ENCODE measurements at regions not wholly inside any gene's neighbourhood (a gene's known extent, or its start where the extent isn't known, plus 50 kb on each side); places are given as distances from the start of the nearest gene placed in this dataset.
"Not testable (repeated sequence)": the region's sequence is repeated elsewhere in the genome, so short reads cannot be mapped to it uniquely, and the experiment has no call there.

GRCh38 chr2:142562900-142563299 lies 314.6 kb upstream of the KYNU start:
- no peak for DNase-seq

DNA sequence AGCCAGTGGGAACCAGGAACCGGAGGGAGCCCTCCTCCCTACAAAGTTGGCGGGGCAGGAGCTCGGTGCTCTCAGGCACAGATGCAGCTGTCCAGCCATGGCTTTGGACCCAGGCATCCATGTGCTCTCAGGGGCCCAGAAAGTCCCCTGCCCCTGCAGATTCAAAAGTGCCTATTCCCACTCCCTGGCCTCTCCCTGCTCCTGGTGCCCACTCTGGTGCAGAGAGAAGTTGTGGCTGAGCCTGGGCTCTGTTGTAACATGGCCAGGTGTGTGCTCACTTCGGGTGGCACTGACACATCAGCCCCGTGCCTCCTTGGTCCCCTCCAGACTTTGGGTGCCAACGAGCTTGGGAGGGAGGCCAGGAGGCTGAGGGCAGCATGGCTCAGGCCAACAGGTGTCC lies 315.8 kb upstream of the KYNU start:
- DNase-seq = no peak

DNA sequence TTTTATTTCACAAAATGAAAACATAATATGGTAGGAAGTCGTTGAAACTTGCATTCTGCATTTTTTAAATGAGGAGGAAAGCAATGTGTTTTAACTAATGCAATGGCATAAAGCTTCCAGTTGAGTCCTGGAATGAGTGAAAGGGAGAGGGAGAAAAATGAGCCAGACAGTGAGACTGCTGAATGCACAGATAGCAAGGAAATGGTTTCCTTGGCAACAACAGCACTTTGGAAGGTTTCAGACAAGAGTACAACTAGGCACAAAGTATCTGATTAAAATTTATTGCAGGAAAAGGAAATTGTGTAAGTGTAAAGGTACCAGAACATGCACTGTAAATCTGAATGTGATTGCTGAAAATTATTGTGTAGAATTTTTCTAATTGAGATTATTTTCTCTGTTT lies 320.1 kb upstream of the KYNU start:
- no peak for DNase-seq

- not testable (repeated sequence) for DNase-seq
Observed at GRCh38 chr2:142545999-142546398, 331.5 kb upstream of the KYNU start.

DNA sequence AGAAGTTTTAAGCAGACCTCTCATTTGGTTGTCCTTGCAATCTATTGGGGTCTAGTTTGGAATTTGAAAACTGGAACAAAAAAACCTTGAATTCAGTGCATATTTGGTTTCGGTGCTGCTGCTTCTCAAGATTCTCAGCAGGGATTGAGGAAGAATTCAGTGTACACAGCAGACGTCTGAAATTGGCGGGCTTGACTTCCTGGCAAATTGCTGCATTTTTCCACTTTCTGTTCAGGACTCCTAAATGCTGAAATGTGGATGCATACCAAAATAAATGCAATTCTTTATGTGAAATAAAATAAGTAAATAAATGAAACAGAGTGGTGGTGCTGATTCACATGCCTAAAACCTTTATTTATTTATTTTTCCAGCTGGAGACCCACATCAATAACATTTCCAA lies 332.4 kb upstream of the KYNU start:
- DNase-seq = no peak

DNA sequence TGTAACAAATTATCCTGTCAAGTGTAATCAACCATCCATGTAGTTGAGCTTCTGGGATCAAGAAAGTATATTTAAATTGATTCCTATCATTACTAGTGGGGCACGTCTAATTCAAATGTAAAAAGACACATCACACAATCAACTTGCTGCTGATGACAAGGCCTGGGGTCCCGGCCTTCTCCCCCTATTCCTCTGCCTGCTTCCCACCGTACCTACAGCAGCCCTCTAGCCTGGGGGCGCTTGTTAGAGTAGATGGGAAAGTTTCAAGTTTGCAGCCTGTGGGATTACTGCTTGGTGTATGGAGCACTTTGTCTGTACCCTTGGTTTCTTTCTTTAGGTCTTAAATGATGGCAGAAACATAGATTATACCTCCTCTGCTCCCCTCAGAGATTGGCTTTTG lies 333.3 kb upstream of the KYNU start:
- DNase-seq = no peak

GRCh38 chr2:142542431-142542910 lies 335.0 kb upstream of the KYNU start:
- DNase-seq = no peak

DNA sequence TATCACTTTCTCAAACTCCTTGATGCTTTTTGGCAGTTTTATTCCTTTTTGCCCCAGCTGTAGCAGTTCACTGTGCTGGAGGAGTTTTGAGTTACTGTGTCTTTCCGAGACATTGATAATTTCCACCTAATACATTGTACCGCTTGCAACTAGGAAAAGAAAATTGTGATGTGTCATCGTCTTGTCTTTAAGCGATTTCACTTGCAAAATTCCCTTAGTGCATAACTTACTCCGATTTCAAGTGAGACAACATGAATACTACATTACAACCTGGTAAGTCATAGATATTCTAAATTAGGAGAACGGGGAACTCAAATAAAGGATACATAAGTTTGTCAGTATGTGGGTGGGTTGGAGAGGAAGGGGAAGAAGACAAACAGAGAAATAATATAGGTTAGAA lies 340.5 kb upstream of the KYNU start:
- no peak for DNase-seq

GRCh38 chr2:142536492-142536891 lies 341.0 kb upstream of the KYNU start:
- DNase-seq = no peak

DNA sequence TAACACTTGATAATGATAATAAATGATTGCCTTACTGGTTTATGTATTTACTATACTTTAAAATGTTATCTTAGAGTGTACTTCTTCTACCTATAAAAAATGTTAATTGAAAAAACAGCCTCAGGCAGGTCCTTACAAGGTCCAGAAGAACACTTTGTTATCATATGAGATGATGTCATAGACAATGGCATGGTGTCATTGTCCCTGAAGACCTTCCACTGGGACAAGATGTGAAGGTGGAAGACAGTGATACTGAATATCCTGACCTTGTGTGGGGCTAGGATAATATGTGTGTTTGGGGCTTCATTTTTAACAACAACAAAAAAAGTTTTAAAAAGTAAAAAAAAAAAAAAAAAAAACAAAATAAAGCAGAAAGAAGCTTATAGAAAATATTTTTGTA lies 342.2 kb upstream of the KYNU start:
- no peak for DNase-seq

GRCh38 chr2:142533177-142533576 lies 344.3 kb upstream of the KYNU start:
- no peak for DNase-seq

- no peak for DNase-seq
Observed at GRCh38 chr2:142531377-142531776, 346.1 kb upstream of the KYNU start.

- no peak for DNase-seq
Observed at GRCh38 chr2:142525720-142526119, 351.7 kb upstream of the KYNU start.

- no peak for DNase-seq
Observed at GRCh38 chr2:142521492-142521891, 356.0 kb upstream of the KYNU start.

DNA sequence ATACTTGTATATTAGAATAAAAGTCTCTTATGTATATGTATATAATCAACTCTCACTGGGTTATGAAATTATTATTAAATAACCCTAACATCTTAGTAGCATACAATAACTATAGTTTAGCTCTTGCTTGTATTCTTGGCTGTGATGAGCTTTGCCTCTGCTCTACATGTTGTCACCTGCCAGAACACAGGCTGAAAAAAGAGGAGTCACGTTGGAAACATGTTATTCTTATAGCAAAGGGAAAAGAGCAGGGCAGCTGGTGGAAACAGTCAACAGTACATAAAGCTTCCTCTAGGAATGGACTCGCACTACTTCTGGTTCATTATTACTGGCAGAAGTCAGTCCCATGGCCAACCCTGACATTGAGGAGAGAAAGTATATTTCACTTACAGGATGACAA lies 362.0 kb upstream of the KYNU start:
- DNase-seq = no peak

DNA sequence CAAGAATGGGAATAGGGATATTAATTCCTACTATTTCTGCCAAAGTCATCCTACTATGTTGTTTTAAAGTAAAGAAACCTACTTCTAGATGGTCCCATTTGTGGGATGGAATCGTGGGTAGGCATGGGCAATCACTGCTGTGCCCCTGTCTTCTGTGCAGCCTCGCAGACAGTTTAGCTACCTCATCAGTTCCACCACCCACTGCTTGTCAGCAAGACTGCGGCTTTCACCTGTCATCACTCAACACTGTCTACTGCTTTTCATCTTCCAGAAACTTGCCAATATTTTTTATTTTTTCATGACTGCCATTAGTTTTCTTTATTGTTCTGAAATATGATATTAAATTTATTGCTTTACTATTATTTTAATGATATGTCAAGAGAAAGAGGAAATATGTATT lies 368.1 kb upstream of the KYNU start:
- DNase-seq = no peak

DNA sequence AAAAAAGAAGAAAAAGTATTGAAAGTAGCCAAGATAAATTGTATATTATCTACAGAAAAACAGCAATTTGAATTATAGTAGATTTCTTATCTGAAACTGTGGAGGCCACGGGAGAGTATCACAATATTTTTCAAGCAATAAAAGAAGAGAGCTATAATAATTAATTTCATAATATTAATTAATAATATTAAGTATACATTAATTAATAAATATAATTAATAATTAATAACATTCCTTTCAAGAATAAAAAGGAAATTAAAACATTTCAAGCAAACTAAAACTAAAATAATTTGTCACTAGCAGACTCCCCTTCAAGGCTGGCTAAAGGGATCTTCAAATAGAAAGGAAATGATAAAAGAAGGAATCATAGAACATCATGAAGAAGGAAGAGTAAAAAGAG lies 372.7 kb upstream of the KYNU start:
- no peak for DNase-seq

DNA sequence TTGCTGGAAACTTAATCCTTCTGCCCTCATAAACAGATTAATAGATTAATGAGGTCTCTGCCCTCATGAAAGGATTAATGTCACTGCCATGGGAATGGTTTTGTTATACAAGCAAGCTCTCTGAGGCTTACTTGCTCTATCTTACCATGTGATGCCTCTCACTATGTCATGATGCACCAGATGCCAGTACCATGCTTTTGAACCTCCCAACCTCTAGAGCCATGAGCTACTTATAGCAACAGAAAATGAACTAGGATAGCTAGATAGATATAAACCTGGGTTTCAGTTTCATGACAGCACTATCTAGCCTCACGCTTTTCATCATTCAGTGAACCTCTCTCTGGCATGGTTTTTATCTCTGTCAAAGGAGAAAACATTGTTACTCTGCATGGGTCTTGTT lies 371.6 kb upstream of the LRP1B start:
- no peak for DNase-seq

DNA sequence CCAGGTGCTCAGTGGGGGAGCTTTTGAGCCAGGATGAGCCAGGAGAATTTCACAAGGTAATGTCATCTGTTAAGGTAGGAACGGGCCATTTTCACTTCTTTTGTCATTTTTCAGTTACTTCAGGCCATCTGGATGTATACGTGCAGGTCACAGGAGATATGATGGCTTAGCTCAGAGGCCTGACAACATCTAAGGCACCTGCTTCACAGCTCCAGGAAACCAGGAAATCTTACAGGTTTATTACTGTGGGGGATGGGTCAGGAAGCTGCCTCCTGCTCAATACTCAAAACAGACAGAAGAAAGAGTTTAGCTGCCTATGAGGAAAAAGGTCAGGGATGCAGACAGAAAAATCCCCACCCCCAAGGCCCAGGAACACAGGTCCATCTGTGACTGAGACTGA lies 364.3 kb upstream of the LRP1B start:
- no peak for DNase-seq

- DNase-seq = not testable (repeated sequence)
Observed at GRCh38 chr2:142489631-142490030, 358.8 kb upstream of the LRP1B start.

DNA sequence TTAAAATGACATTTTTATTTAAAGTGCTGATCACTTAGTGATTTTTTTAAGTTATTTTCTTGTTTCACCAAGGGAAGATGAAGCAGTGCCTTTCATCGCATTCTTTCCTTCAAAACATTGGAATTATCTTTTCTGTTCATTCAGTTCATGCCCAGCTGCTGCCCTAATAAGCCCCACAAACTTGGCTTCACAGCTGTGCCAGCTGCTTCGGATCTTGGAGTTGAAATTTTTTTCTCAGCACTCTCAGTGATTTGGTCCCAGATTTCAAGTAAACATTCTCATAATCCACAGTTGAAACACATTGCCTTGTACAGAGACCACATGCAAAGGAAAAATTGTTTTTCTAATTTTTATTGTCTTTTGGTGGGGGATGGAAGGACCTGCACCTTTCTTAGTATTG lies 353.3 kb upstream of the LRP1B start:
- no peak for DNase-seq

DNA sequence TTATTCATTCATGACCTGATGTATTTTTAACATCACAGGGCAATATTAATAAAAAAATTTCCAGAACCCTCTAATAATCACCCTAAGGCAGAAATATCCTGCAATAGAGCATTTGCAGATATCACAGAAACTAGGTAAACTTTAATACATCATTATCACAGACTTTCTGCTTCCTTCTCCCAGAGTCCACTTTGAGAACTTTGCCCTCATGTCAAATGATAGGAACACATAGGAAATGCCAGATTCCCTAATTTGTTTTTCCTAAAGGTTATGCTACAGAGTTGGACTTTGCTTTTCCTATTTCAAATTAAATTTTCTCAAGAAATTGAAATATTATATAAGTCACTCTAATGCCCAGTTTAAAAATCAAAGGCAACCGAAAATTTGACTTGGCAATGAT lies 352.8 kb upstream of the LRP1B start:
- no peak for DNase-seq

GRCh38 chr2:142478206-142478605 lies 347.4 kb upstream of the LRP1B start:
- DNase-seq = no peak

DNA sequence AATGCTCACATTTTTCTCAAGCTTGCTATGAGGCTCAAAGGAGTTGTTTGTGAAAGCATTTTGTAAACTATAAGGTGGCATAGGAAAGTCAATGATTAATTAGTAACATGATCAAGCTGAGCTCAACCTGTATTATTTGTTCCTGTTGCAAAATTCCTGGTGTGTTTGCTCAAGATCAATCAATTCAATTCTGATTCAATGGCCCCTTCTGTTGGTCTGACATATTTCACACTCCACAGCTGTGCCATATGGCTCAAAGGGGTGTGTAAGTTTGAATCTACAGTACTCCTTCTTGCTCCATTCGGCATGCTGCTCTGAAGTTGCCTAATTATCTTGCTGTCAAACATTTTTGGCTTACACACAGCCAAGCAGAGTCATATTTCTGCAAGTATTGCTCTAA lies 341.6 kb upstream of the LRP1B start:
- no peak for DNase-seq

DNA sequence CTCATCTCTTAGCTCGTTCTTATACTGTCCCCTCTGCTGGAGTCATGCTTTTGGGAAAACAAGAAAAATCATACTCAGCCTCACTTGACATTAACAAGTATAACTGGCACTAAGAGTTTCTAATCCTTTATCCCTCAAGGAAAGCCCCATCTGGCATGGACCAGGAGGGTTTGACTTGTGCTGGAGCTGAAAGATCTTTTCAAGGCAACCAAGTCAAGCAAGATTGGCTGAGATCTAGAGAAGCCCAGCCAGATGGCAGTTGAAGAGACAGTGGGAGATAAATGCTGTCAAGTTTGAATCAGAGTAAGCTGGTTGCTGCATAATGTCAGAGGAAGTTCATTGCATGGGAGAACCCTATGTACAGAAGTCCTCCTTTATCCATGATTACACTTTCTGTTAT lies 336.5 kb upstream of the LRP1B start:
- no peak for DNase-seq

DNA sequence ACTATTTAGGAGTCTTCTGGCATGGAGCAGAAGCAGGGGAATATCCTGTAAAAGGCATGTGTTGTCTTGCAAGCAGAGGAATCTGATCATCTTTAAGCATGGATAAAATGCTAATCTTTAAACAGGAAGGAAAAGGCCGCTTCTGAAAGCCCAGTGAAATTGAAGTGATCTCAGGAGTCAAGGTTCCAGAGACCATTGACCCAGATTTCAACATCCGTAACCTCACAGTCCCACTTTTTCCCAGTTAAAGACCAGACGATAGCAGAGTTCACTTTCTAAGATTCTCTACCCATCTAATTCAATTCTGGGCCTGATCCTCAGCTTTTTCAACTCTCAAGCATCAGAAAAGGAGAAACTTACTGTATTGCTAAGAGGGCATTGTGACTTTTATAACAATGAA lies 332.2 kb upstream of the LRP1B start:
- no peak for DNase-seq

All from NCI-H226 (cell line).